ENCODE measurements at regions not wholly inside any gene's neighbourhood (a gene's known extent, or its start where the extent isn't known, plus 50 kb on each side); places are given as distances from the start of the nearest gene placed in this dataset.

- TF ChIP-seq EP300 (IDR thresholded peaks at IDR 0.05), result no peak
- no peak for TF ChIP-seq CTCF (IDR thresholded peaks at IDR 0.05)
- TF ChIP-seq POLR2AphosphoS5 (IDR thresholded peaks at IDR 0.05), result no peak
- no peak for TF ChIP-seq POLR2A (IDR thresholded peaks at IDR 0.05)
- ATAC-seq, result no peak
- H3K9me3 ChIP-seq, result peaks cover 0 to 31% (median 0%) of the 10 kb centered on the region in 3 donors
- no peaks in the 10 kb centered on the region for H3K4me1 ChIP-seq
- no peak overlapping the region for H3K27ac ChIP-seq
- no peaks in the 10 kb centered on the region for H3K27me3 ChIP-seq
- H3K4me3 ChIP-seq, result no peak overlapping the region
- no peaks in the 10 kb centered on the region for H3K36me3 ChIP-seq
Measured at GRCh38 chr1:98502937-98503336, 158.6 kb upstream of the SNX7 start.

GRCh38 chr1:98500324-98500723 lies 161.2 kb upstream of the SNX7 start:
- 60 to 100% methylated on average over 2 of the region's 2 CpGs for WGBS, 2 donors (ENCODE audit: low coverage in 1 of 2)
- no peak for ATAC-seq
- no peak for TF ChIP-seq POLR2AphosphoS5 (IDR thresholded peaks at IDR 0.05)
- TF ChIP-seq POLR2A (IDR thresholded peaks at IDR 0.05), result no peak
- no peak for TF ChIP-seq CTCF (IDR thresholded peaks at IDR 0.05)
- TF ChIP-seq EP300 (IDR thresholded peaks at IDR 0.05), result no peak
- Histone ChIP-seq H3K4me3 (no peak overlapping the region), H3K4me1 (no peaks in the 10 kb centered on the region), H3K36me3 (no peaks in the 10 kb centered on the region), H3K9me3 (peaks cover 0 to 5% (median 0%) of the 10 kb centered on the region in 3 donors), H3K27ac (no peak overlapping the region), H3K27me3 (no peaks in the 10 kb centered on the region)

GRCh38 chr1:98498651-98499050 lies 162.9 kb upstream of the SNX7 start:
- TF ChIP-seq EP300 (IDR thresholded peaks at IDR 0.05) (no peak), POLR2AphosphoS5 (IDR thresholded peaks at IDR 0.05) (no peak), POLR2A (IDR thresholded peaks at IDR 0.05) (no peak)
- H3K27me3 ChIP-seq, result no peaks in the 10 kb centered on the region
- no peaks in the 10 kb centered on the region for H3K9me3 ChIP-seq
- 91 to 100% methylated on average over 1 of the region's 1 CpG for WGBS, 2 donors (ENCODE audit: low coverage in 1 of 2)
- H3K4me3 ChIP-seq, result no peak overlapping the region
- no peaks in the 10 kb centered on the region for H3K36me3 ChIP-seq
- H3K27ac ChIP-seq, result no peak overlapping the region
- no peaks in the 10 kb centered on the region for H3K4me1 ChIP-seq
- no peak for ATAC-seq

GRCh38 chr1:98497497-98497896 lies 164.0 kb upstream of the SNX7 start:
- no peak for ATAC-seq
- no peaks in the 10 kb centered on the region for H3K36me3 ChIP-seq
- 100% methylated on average over 2 of the region's 2 CpGs; no CpG with 5 or more reads in 1 of the 2 donors for WGBS, 2 donors (ENCODE audit: low coverage in 1 of 2)
- no peaks in the 10 kb centered on the region for H3K27me3 ChIP-seq
- TF ChIP-seq CTCF (IDR thresholded peaks at IDR 0.05) (no peak), EP300 (IDR thresholded peaks at IDR 0.05) (no peak), POLR2A (IDR thresholded peaks at IDR 0.05) (no peak)
- H3K9me3 ChIP-seq, result no peaks in the 10 kb centered on the region
- H3K4me1 ChIP-seq, result no peaks in the 10 kb centered on the region
- H3K27ac ChIP-seq, result no peak overlapping the region
- H3K4me3 ChIP-seq, result no peak overlapping the region

GRCh38 chr1:98496256-98496995 lies 165.1 kb upstream of the SNX7 start:
- TF ChIP-seq CTCF (IDR thresholded peaks at IDR 0.05) (no peak), POLR2AphosphoS5 (IDR thresholded peaks at IDR 0.05) (no peak), EP300 (IDR thresholded peaks at IDR 0.05) (no peak), POLR2A (IDR thresholded peaks at IDR 0.05) (no peak)
- H3K27ac ChIP-seq, result no peak overlapping the region
- no peaks in the 10 kb centered on the region for H3K9me3 ChIP-seq
- no peaks in the 10 kb centered on the region for H3K27me3 ChIP-seq
- WGBS, 2 donors (ENCODE audit: low coverage in 1 of 2), result 72 to 73% methylated on average over 2 of the region's 2 CpGs
- ATAC-seq, result no peak
- no peak overlapping the region for H3K4me3 ChIP-seq
- no peaks in the 10 kb centered on the region for H3K4me1 ChIP-seq
- H3K36me3 ChIP-seq, result no peaks in the 10 kb centered on the region
